Transverse colon (tissue), 4 donors: ENCODE measurements at regions not wholly inside any gene's neighbourhood (a gene's known extent, or its start where the extent isn't known, plus 50 kb on each side); places are given as distances from the start of the nearest gene placed in this dataset.

Source experiments
- DNase-seq: peaks from one replicate; pipeline ENCODE4 v3.0.0-alpha.2; 2019
- H3K27ac ChIP-seq, 4 donors: fragments of 200-600 bp; sonication (generic); 2 replicates each; pipeline ENCODE4 v1.5.1; 2016 to 2018; ENCODE audit warnings: inconsistent platforms in 4 of 4
- H3K27me3 ChIP-seq: fragments of 200-600 bp; sonication (generic); 2 replicates; pipeline ENCODE4 v1.5.1; 2017; ENCODE audit warnings: inconsistent platforms
- H3K36me3 ChIP-seq, 4 donors: fragments of 200-600 bp; sonication (generic); 2 replicates each; pipeline ENCODE4 v1.5.1; 2017 to 2019; ENCODE audit warnings: inconsistent platforms in 4 of 4
- H3K4me1 ChIP-seq, 4 donors: fragments of 200-600 bp; sonication (generic); 2 replicates each; pipeline ENCODE4 v1.5.1; 2017 to 2020; ENCODE audit warnings: inconsistent platforms in 4 of 4
- H3K4me3 ChIP-seq, 4 donors: fragments of 200-600 bp; sonication (generic); 1 replicate in 1 of 4; 2 replicates in 3 of 4; pipeline versions ENCODE4 v1.5.1 to v1.6.1; 2017 to 2019; ENCODE audit warnings: inconsistent platforms in 4 of 4
- H3K9me3 ChIP-seq, 2 donors: fragments of 200-600 bp; sonication (generic); 2 replicates each; pipeline ENCODE4 v1.5.1; 2017 to 2019; ENCODE audit warnings: inconsistent platforms in 2 of 2
- CTCF ChIP-seq, 5 experiments: fragments of 200-600 bp in 3 of 5; fragments of 450-650 bp in 2 of 5; sonication (generic) in 3 of 5; IDR thresholded peaks; 1 replicate in 2 of 5; 2 replicates in 3 of 5; pipeline ENCODE4 v1.5.1; 2016 to 2017; ENCODE audit warnings: antibody characterized with exemption in 5 of 5, inconsistent platforms in 3 of 5, mild to moderate bottlenecking in 2 of 5, moderate library complexity in 1 of 5
- EP300 ChIP-seq: sonication (generic); formaldehyde crosslinking; IDR thresholded peaks from one replicate; pipeline ENCODE4 v1.6.1; 2017; ENCODE audit warnings: antibody characterized with exemption, low read depth
- POLR2A ChIP-seq: fragments of 450-650 bp; IDR thresholded peaks from one replicate; pipeline ENCODE4 v1.6.1; 2016; ENCODE audit warnings: antibody characterized with exemption, mild to moderate bottlenecking, moderate library complexity
- POLR2AphosphoS5 ChIP-seq, 3 donors: sonication (generic); formaldehyde crosslinking; IDR thresholded peaks; one replicate each; pipeline ENCODE4 v1.6.1; 2016; ENCODE audit warnings: antibody characterized with exemption in 3 of 3
- WGBS, 2 donors: methylation state at CpG; one replicate each; pipeline ENCODE4 v1.1.5; 2018; ENCODE audit warnings: low coverage in 1 of 2; 5-methylcytosine and 5-hydroxymethylcytosine counted together
- in situ Hi-C, 4 donors: fragments of 200-750 bp; cut with MboI; loops; one replicate each; pipeline versions ENCODE4 v1.15.0 to v1.15.1; 2017; ENCODE audit warnings: low sequenced_read_pairs in 3 of 4, low pct_ligation_motif_present in 1 of 4, low pct_unique_long_range_greater_than_20kb in 1 of 4
- intact Hi-C: fragments of 100-400 bp; cut with DNase I; formaldehyde crosslinking; loops from one replicate; pipeline ENCODE4 v1.15.1; 2023; ENCODE audit warnings: low total_unique reads

GRCh38 chr10:131735577-131735976 lies 165.2 kb upstream of the PPP2R2D start:
- TF ChIP-seq POLR2A (no peak), POLR2AphosphoS5 (IDR thresholded peaks at IDR 0.05) (no peak), CTCF (IDR thresholded peaks at IDR 0.05) (no peak), EP300 (no peak)
- no peak overlapping the region for H3K27ac ChIP-seq
- in situ Hi-C loops (no loop called here), intact Hi-C loops (no loop called here)
- H3K9me3 ChIP-seq = no peaks in the 10 kb centered on the region
- no peak overlapping the region for H3K4me3 ChIP-seq
- DNase-seq = no peak
- WGBS, 2 donors = 80 to 86% methylated on average over 1 to 10 of the region's 10 CpGs
- no peaks in the 10 kb centered on the region for H3K36me3 ChIP-seq
- no peaks in the 10 kb centered on the region for H3K27me3 ChIP-seq
- no peaks in the 10 kb centered on the region for H3K4me1 ChIP-seq

GRCh38 chr10:131736321-131736980 lies 164.4 kb upstream of the PPP2R2D start:
- Histone ChIP-seq H3K27ac (no peak overlapping the region), H3K4me3 (no peak overlapping the region), H3K4me1 (no peaks in the 10 kb centered on the region), H3K27me3 (no peaks in the 10 kb centered on the region), H3K36me3 (no peaks in the 10 kb centered on the region), H3K9me3 (no peaks in the 10 kb centered on the region)
- intact Hi-C loops = no loop called here
- in situ Hi-C loops = no loop called here
- 76 to 90% methylated on average over 2 to 12 of the region's 12 CpGs for WGBS, 2 donors
- TF ChIP-seq EP300 (no peak), POLR2A (no peak), POLR2AphosphoS5 (IDR thresholded peaks at IDR 0.05) (no peak), CTCF (IDR thresholded peaks at IDR 0.05) (no peak)
- DNase-seq = no peak

GRCh38 chr10:131737543-131738395 lies 163.0 kb upstream of the PPP2R2D start:
- DNase-seq = no peak
- Histone ChIP-seq H3K36me3 (no peaks in the 10 kb centered on the region), H3K9me3 (no peaks in the 10 kb centered on the region), H3K27ac (no peak overlapping the region), H3K27me3 (no peaks in the 10 kb centered on the region), H3K4me1 (no peaks in the 10 kb centered on the region), H3K4me3 (no peak overlapping the region)
- in situ Hi-C loops = no loop called here
- TF ChIP-seq POLR2A = no peak
- no peak for TF ChIP-seq EP300
- no peak for TF ChIP-seq POLR2AphosphoS5 (IDR thresholded peaks at IDR 0.05)
- no peak for TF ChIP-seq CTCF (IDR thresholded peaks at IDR 0.05)
- 68 to 71% methylated on average over 4 to 17 of the region's 18 CpGs for WGBS, 2 donors
- intact Hi-C loops = no loop called here

- Histone ChIP-seq H3K4me3 (no peak overlapping the region), H3K9me3 (no peaks in the 10 kb centered on the region), H3K4me1 (no peaks in the 10 kb centered on the region), H3K27ac (no peak overlapping the region), H3K36me3 (no peaks in the 10 kb centered on the region), H3K27me3 (no peaks in the 10 kb centered on the region)
- TF ChIP-seq EP300 (no peak), POLR2A (no peak)
- DNase-seq = no peak
- in situ Hi-C loops = no loop called here
- WGBS, 2 donors = 11 to 61% methylated on average over 3 to 11 of the region's 11 CpGs
- intact Hi-C loops = no loop called here
Measured at GRCh38 chr10:131738396-131738735, 162.4 kb upstream of the PPP2R2D start.
